Mesenchymal stem cell (in vitro differentiated cells and primary cell): ENCODE measurements at regions not wholly inside any gene's neighbourhood (a gene's known extent, or its start where the extent isn't known, plus 50 kb on each side); places are given as distances from the start of the nearest gene placed in this dataset.
A peak's percentile ranks its signal among the peaks of the same experiment; 100 is the strongest.

ENCODE experiments used
- DNase-seq: peaks from one replicate; pipeline ENCODE4 v3.0.0-alpha.2; 2013
- H2AFZ ChIP-seq: one replicate; pipeline ENCODE4 v1.6.1; 2013; ENCODE audit warnings: low read depth, mild to moderate bottlenecking, control low read depth, inconsistent platforms, low read length, moderate library complexity
- H2AK5ac ChIP-seq: 2 replicates; pipeline ENCODE4 v1.6.1; 2013; ENCODE audit warnings: low read length, moderate library complexity, mild to moderate bottlenecking, inconsistent platforms; ENCODE audit not compliant: severe bottlenecking
- H2BK120ac ChIP-seq: one replicate; pipeline ENCODE4 v1.6.1; 2013; ENCODE audit warnings: low read depth, mild to moderate bottlenecking, inconsistent platforms, low read length, moderate library complexity
- H2BK12ac ChIP-seq, 2 experiments: one replicate each; pipeline ENCODE4 v1.6.1; 2013; ENCODE audit warnings: inconsistent platforms in 2 of 2, low read length in 2 of 2, mild to moderate bottlenecking in 2 of 2, moderate library complexity in 2 of 2, control low read depth in 1 of 2
- H2BK15ac ChIP-seq: one replicate; pipeline ENCODE4 v1.6.1; 2013; ENCODE audit warnings: mild to moderate bottlenecking, low read depth, inconsistent platforms; ENCODE audit not compliant: poor library complexity, severe bottlenecking
- H2BK5ac ChIP-seq: 2 replicates; pipeline ENCODE4 v1.6.1; 2013; ENCODE audit warnings: low read depth, mild to moderate bottlenecking, low read length, control low read depth, inconsistent platforms; ENCODE audit not compliant: poor library complexity, severe bottlenecking
- H3K14ac ChIP-seq, 2 experiments: one replicate each; pipeline ENCODE4 v1.6.1; 2013; ENCODE audit warnings: inconsistent platforms in 2 of 2, low read length in 2 of 2, control low read depth in 1 of 2, mild to moderate bottlenecking in 1 of 2, moderate library complexity in 1 of 2
- H3K18ac ChIP-seq, 2 experiments: one replicate each; pipeline ENCODE4 v1.6.1; 2013; ENCODE audit warnings: inconsistent platforms in 2 of 2, low read length in 2 of 2, control low read depth in 1 of 2, low read depth in 1 of 2, mild to moderate bottlenecking in 1 of 2
- H3K23ac ChIP-seq, 2 experiments: one replicate each; pipeline ENCODE4 v1.6.1; 2013; ENCODE audit warnings: inconsistent platforms in 2 of 2, low read length in 2 of 2, mild to moderate bottlenecking in 2 of 2, moderate library complexity in 2 of 2, control low read depth in 1 of 2
- H3K27ac ChIP-seq: 2 replicates; pipeline ENCODE4 v1.5.1; 2013; ENCODE audit warnings: mild to moderate bottlenecking, moderate library complexity, low read length, control low read depth, inconsistent platforms; ENCODE audit not compliant: poor library complexity, severe bottlenecking
- H3K27me3 ChIP-seq, 2 experiments: 2 replicates each; pipeline versions ENCODE4 v1.6.1 to v1.7.0; 2013; ENCODE audit warnings: low read length in 2 of 2, mild to moderate bottlenecking in 2 of 2, moderate library complexity in 2 of 2, control low read depth in 1 of 2, inconsistent platforms in 1 of 2; ENCODE audit not compliant: control insufficient read depth in 1 of 2, insufficient read depth in 1 of 2
- H3K36me3 ChIP-seq, 2 experiments: 2 replicates each; pipeline versions ENCODE4 v1.6.1 to v1.7.0; 2013; ENCODE audit warnings: low read length in 2 of 2, control low read depth in 1 of 2, inconsistent platforms in 1 of 2, low read depth in 1 of 2, mild to moderate bottlenecking in 1 of 2; ENCODE audit not compliant: insufficient read depth in 2 of 2, control insufficient read depth in 1 of 2
- H3K4ac ChIP-seq, 2 experiments: one replicate each; pipeline ENCODE4 v1.6.1; 2013; ENCODE audit warnings: inconsistent platforms in 2 of 2, low read length in 2 of 2, mild to moderate bottlenecking in 2 of 2, moderate library complexity in 2 of 2, control low read depth in 1 of 2, low read depth in 1 of 2
- H3K4me1 ChIP-seq: 2 replicates; pipeline ENCODE4 v1.6.1; 2013; ENCODE audit warnings: low read depth, low read length, control low read depth; ENCODE audit not compliant: control insufficient read depth, insufficient read depth
- H3K4me2 ChIP-seq: 2 replicates; pipeline ENCODE4 v1.6.1; 2013; ENCODE audit warnings: low read length, mild to moderate bottlenecking, inconsistent platforms; ENCODE audit not compliant: poor library complexity, severe bottlenecking
- H3K4me3 ChIP-seq, 2 experiments: 2 replicates each; pipeline versions ENCODE4 v1.5.1 to v1.7.0; 2013; ENCODE audit warnings: low read length in 2 of 2, mild to moderate bottlenecking in 2 of 2, control low read depth in 1 of 2, low read depth in 1 of 2; ENCODE audit not compliant: insufficient read depth in 1 of 2
- H3K79me1 ChIP-seq: replicated peaks from 2 replicates; pipeline ENCODE4 v1.6.1; 2013; ENCODE audit warnings: mild to moderate bottlenecking, control low read depth, low read length, inconsistent platforms; ENCODE audit not compliant: poor library complexity, severe bottlenecking
- H3K9ac ChIP-seq: 2 replicates; pipeline ENCODE4 v1.7.0; 2013; ENCODE audit warnings: mild to moderate bottlenecking, low read length, moderate library complexity
- H3K9me3 ChIP-seq: 2 replicates; pipeline ENCODE4 v1.7.0; 2013; ENCODE audit warnings: mild to moderate bottlenecking, low read length; ENCODE audit not compliant: control insufficient read depth
- H4K8ac ChIP-seq: one replicate; pipeline ENCODE4 v1.6.1; 2013; ENCODE audit warnings: inconsistent platforms, mild to moderate bottlenecking, low read length, moderate library complexity
- H4K91ac ChIP-seq: one replicate; pipeline ENCODE4 v1.6.1; 2013; ENCODE audit warnings: mild to moderate bottlenecking, low read length, inconsistent platforms
- WGBS: methylation state at CpG from one replicate; pipeline ENCODE4 v1.1.7; 2013; ENCODE audit warnings: mixed read lengths; 5-methylcytosine and 5-hydroxymethylcytosine counted together

GRCh38 chr10:111556666-111557065 lies 479.8 kb downstream of the ADRA2A start:
- Histone ChIP-seq H2AFZ (no peak overlapping the region), H3K4me1 (no peaks in the 10 kb centered on the region), H4K8ac (no peak overlapping the region), H3K27ac (no peak overlapping the region), H3K18ac (no peak overlapping the region), H3K36me3 (no peaks in the 10 kb centered on the region), H2AK5ac (no peak overlapping the region), H3K4me2 (no peak overlapping the region), H2BK15ac (no peak overlapping the region), H3K23ac (no peak overlapping the region), H3K9ac (peak overlapping the region; percentile 56), H2BK120ac (no peak overlapping the region), H3K9me3 (no peaks in the 10 kb centered on the region), H4K91ac (no peak overlapping the region), H3K79me1 (no peaks in the 10 kb centered on the region), H3K27me3 (no peaks in the 10 kb centered on the region), H2BK12ac (no peak overlapping the region), H2BK5ac (no peak overlapping the region), H3K4me3 (peak overlapping the region in 1 of 2 experiments; percentile 30), H3K14ac (no peak overlapping the region), H3K4ac (no peak overlapping the region)
- 17% methylated on average over 1 of the region's 3 CpGs for WGBS
- peak; percentile 12 for DNase-seq

- 89% methylated on average over 3 of the region's 4 CpGs for WGBS
- no peak for DNase-seq
- Histone ChIP-seq H2BK15ac (no peak overlapping the region), H3K9ac (no peak overlapping the region), H2BK120ac (no peak overlapping the region), H2AK5ac (no peak overlapping the region), H2AFZ (no peak overlapping the region), H3K4me3 (no peak overlapping the region), H3K4ac (no peak overlapping the region), H3K4me2 (no peak overlapping the region), H3K9me3 (no peaks in the 10 kb centered on the region), H3K14ac (no peak overlapping the region), H3K36me3 (no peaks in the 10 kb centered on the region), H4K91ac (no peak overlapping the region), H2BK12ac (no peak overlapping the region), H3K18ac (no peak overlapping the region), H3K4me1 (no peaks in the 10 kb centered on the region), H3K27ac (no peak overlapping the region), H3K79me1 (no peaks in the 10 kb centered on the region), H3K23ac (no peak overlapping the region), H2BK5ac (no peak overlapping the region), H3K27me3 (no peaks in the 10 kb centered on the region), H4K8ac (no peak overlapping the region)
Measured at GRCh38 chr10:111558211-111558610, 481.4 kb downstream of the ADRA2A start.

- H2BK15ac ChIP-seq = no peak overlapping the region
- no peak overlapping the region for H3K23ac ChIP-seq
- no peak overlapping the region for H2AK5ac ChIP-seq
- H3K4me2 ChIP-seq = no peak overlapping the region
- no peaks in the 10 kb centered on the region for H3K79me1 ChIP-seq
- H3K4me1 ChIP-seq = no peaks in the 10 kb centered on the region
- H4K91ac ChIP-seq = no peak overlapping the region
- no peaks in the 10 kb centered on the region for H3K27me3 ChIP-seq
- no peak overlapping the region for H2AFZ ChIP-seq
- H4K8ac ChIP-seq = no peak overlapping the region
- no peak overlapping the region for H3K27ac ChIP-seq
- H3K4me3 ChIP-seq = no peak overlapping the region
- no peaks in the 10 kb centered on the region for H3K36me3 ChIP-seq
- H3K14ac ChIP-seq = no peak overlapping the region
- no peak overlapping the region for H2BK12ac ChIP-seq
- H3K9ac ChIP-seq = no peak overlapping the region
- DNase-seq = no peak
- no peak overlapping the region for H2BK5ac ChIP-seq
- no peak overlapping the region for H2BK120ac ChIP-seq
- no peaks in the 10 kb centered on the region for H3K9me3 ChIP-seq
- H3K18ac ChIP-seq = no peak overlapping the region
- H3K4ac ChIP-seq = no peak overlapping the region
- 100% methylated on average over 1 of the region's 4 CpGs for WGBS
Measured at GRCh38 chr10:111560027-111560426, 483.2 kb downstream of the ADRA2A start.

GRCh38 chr10:111561124-111561523 lies 484.3 kb downstream of the ADRA2A start:
- DNase-seq = no peak
- H3K4ac ChIP-seq = no peak overlapping the region

More at GRCh38 chr10:111561124-111561523, 484.3 kb downstream of the ADRA2A start:
- Histone ChIP-seq H3K4me3 (no peak overlapping the region), H3K79me1 (no peaks in the 10 kb centered on the region), H3K4me1 (no peaks in the 10 kb centered on the region), H3K18ac (no peak overlapping the region), H4K91ac (no peak overlapping the region), H2AFZ (no peak overlapping the region), H2BK120ac (no peak overlapping the region), H2BK15ac (no peak overlapping the region), H3K27ac (no peak overlapping the region), H3K36me3 (no peaks in the 10 kb centered on the region), H3K27me3 (no peaks in the 10 kb centered on the region), H2BK5ac (no peak overlapping the region), H3K14ac (no peak overlapping the region), H3K4me2 (no peak overlapping the region), H2AK5ac (no peak overlapping the region), H3K9ac (no peak overlapping the region), H3K9me3 (no peaks in the 10 kb centered on the region), H2BK12ac (no peak overlapping the region), H3K23ac (no peak overlapping the region), H4K8ac (no peak overlapping the region)
- WGBS = 46% methylated on average over 1 of the region's 1 CpG
